Kidney (tissue), 13 donors: ENCODE measurements at regions not wholly inside any gene's neighbourhood (a gene's known extent, or its start where the extent isn't known, plus 50 kb on each side); places are given as distances from the start of the nearest gene placed in this dataset.

Experiments used
- DNase-seq, 5 donors: peaks; one replicate each; pipeline ENCODE4 v3.0.0-alpha.2; 2013 to 2020
- FAIRE-seq: peaks from 2 replicates; lab custom pipeline; 2012; peaks lifted over from hg19 to GRCh38; lab: Jason Lieb, UNC
- H3K27ac ChIP-seq, 2 donors: one replicate each; pipeline ENCODE4 v1.7.0; 2013; ENCODE audit warnings: low read depth in 2 of 2, low read length in 2 of 2, inconsistent platforms in 1 of 2
- H3K27me3 ChIP-seq: one replicate; pipeline ENCODE4 v1.7.1; 2013; ENCODE audit warnings: low read length, inconsistent platforms; ENCODE audit not compliant: control insufficient read depth, insufficient read depth
- H3K36me3 ChIP-seq, 3 donors: one replicate each; pipeline versions ENCODE4 v1.7.0 to v1.7.1; 2013; ENCODE audit warnings: low read length in 3 of 3, control low read depth in 1 of 3, inconsistent platforms in 1 of 3; ENCODE audit not compliant: insufficient read depth in 3 of 3, control insufficient read depth in 2 of 3
- H3K4me1 ChIP-seq, 3 donors: one replicate each; pipeline versions ENCODE4 v1.7.0 to v1.7.1; 2013; ENCODE audit warnings: low read length in 3 of 3, inconsistent platforms in 1 of 3, low read depth in 1 of 3; ENCODE audit not compliant: control insufficient read depth in 2 of 3, insufficient read depth in 2 of 3
- H3K4me3 ChIP-seq, 3 donors: one replicate each; pipeline versions ENCODE4 v1.7.0 to v1.8.1; 2013; ENCODE audit warnings: low read length in 3 of 3, control low read depth in 1 of 3, inconsistent platforms in 1 of 3
- H3K9ac ChIP-seq, 3 donors: one replicate each; pipeline versions ENCODE4 v1.7.0 to v1.7.1; 2013; ENCODE audit warnings: low read length in 3 of 3, control low read depth in 1 of 3, inconsistent platforms in 1 of 3
- H3K9me3 ChIP-seq, 3 donors: one replicate each; pipeline versions ENCODE4 v1.7.0 to v1.7.1; 2013; ENCODE audit warnings: low read length in 3 of 3, control low read depth in 1 of 3, inconsistent platforms in 1 of 3; ENCODE audit not compliant: control insufficient read depth in 2 of 3, insufficient read depth in 1 of 3
- CTCF ChIP-seq: IDR thresholded peaks from 3 replicates; pipeline ENCODE4 v1.5.1; 2012; ENCODE audit warnings: mild to moderate bottlenecking, moderate library complexity, borderline replicate concordance; ENCODE audit not compliant: insufficient read depth; ENCODE audit errors: extremely low read depth
- intact Hi-C: fragments of 100-400 bp; cut with DNase I; formaldehyde crosslinking; loops from one replicate; pipeline ENCODE4 v1.11.1; 2022
- donor health status: control.
- donor health status: control.
- donor health status: control.
- donor health status: control.
- donor health status: control.
- donor health status: DM: yes; HTN: yes; CAD: no.
- donor health status: Normal renal cell carcinoma (clear cell type).

- Histone ChIP-seq H3K36me3 (no peaks in the 10 kb centered on the region), H3K9me3 (no peaks in the 10 kb centered on the region), H3K27me3 (no peaks in the 10 kb centered on the region), H3K27ac (no peak overlapping the region), H3K4me3 (no peak overlapping the region), H3K9ac (no peak overlapping the region), H3K4me1 (peaks cover 0 to 40% (median 31%) of the 10 kb centered on the region in 3 donors)
- intact Hi-C loops: no loop called here
- TF ChIP-seq CTCF: no peak
- no peak for FAIRE-seq
- DNase-seq: peak in 1 of 5 donors; percentile 29
These were observed 52.5 kb upstream of the LGALSL start for GRCh38 chr2:64401529-64401880.

DNA sequence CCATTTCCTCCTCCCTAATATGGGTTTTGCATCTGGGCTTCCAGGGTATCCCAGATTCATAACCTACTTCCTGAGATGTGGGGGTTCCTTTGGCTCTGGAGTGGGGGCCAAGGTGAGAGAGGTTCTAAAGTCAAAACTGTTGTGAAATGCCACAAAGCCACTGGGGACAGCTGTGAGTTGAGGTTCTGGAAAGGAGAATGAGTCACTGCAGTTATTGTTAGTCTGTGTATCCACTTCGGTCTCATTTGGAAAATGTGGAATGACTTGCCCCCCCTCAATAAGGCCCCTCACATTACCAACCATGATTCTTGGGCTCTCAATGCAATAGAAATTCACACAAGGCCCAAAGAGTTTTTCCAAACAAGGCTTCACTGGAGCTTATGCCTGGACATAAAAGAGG lies 51.1 kb upstream of the LGALSL start:
- Histone ChIP-seq H3K9me3 (no peaks in the 10 kb centered on the region), H3K4me3 (no peak overlapping the region), H3K36me3 (no peaks in the 10 kb centered on the region), H3K4me1 (peaks cover 0 to 45% (median 31%) of the 10 kb centered on the region in 3 donors), H3K27me3 (no peaks in the 10 kb centered on the region), H3K27ac (peak overlapping the region; percentile 56 to 74), H3K9ac (no peak overlapping the region)
- TF ChIP-seq CTCF: no peak
- intact Hi-C loops: no loop called here
- DNase-seq (no peak), FAIRE-seq (no peak)

GRCh38 chr2:64403426-64403825 lies 50.5 kb upstream of the LGALSL start:
- DNase-seq (no peak), FAIRE-seq (no peak)
- Histone ChIP-seq H3K27ac (peak overlapping the region; percentile 56 to 74), H3K27me3 (no peaks in the 10 kb centered on the region), H3K4me3 (peak overlapping the region in 1 of 3 donors; percentile 11), H3K9me3 (no peaks in the 10 kb centered on the region), H3K4me1 (peaks cover 0 to 45% (median 31%) of the 10 kb centered on the region in 3 donors), H3K36me3 (no peaks in the 10 kb centered on the region), H3K9ac (no peak overlapping the region)
- TF ChIP-seq CTCF: no peak
- intact Hi-C loops: no loop called here
